ENCODE measurements at regions not wholly inside any gene's neighbourhood (a gene's known extent, or its start where the extent isn't known, plus 50 kb on each side); places are given as distances from the start of the nearest gene placed in this dataset.

DNA sequence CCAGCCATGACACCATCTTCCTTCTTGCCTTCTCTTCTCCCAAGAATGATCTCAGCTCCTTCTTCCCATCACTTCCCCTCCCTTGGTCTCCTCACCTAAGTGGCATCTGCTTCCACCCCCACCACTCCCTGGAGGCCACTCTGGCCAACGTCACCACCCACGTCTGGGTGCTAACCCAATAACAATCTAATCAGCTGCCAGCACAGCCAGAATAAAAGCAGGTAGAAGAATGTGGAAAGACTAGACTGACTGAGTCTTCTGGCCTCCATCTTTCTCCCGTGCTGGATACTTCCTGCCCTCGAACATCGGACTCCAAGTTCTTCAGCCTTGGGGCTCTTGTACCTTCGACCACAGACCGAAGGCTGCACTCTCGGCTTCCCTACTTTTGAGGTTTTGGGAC is 245.3 kb upstream of the CSF3R start:
- TF ChIP-seq FOSB (CRISPR knock-in tag; IDR thresholded peaks at IDR 0.05) (no peak), JUNB (IDR thresholded peaks at IDR 0.05) (no peak), USF2 (IDR thresholded peaks at IDR 0.05) (no peak), HDAC2 (IDR thresholded peaks at IDR 0.05) (no peak), JUN (IDR thresholded peaks at IDR 0.05) (no peak), NFE2L2 (conservative IDR thresholded peaks at IDR 0.05; ENCODE audit: low read length) (no peak)
- no peak for FAIRE-seq
- H3K4me1 ChIP-seq = no peaks in the 10 kb centered on the region
- no peaks in the 10 kb centered on the region for H3K9me3 ChIP-seq
- ATAC-seq = no peak
- POLR2A ChIA-PET = no interaction called here
- no peak overlapping the region for H3K27ac ChIP-seq
- DNase-seq (ENCODE audit: low read depth in 1 of 2, low spot score in 1 of 2) = no peak
- no peak overlapping the region for H3K4me3 ChIP-seq
- H3K4me2 ChIP-seq = no peak overlapping the region
- 16% methylated on average over 8 of the region's 8 CpGs for WGBS (ENCODE audit: missing lambda C conversion rate)
- CTCF ChIA-PET = interaction anchor here (1.1 kb wide), 1 partner anchor 596 kb away, joined by 3 read pairs; no protein-coding TSS in a partner anchor

- Histone ChIP-seq H3K4me1 (no peaks in the 10 kb centered on the region), H3K4me3 (no peak overlapping the region), H3K9me3 (no peaks in the 10 kb centered on the region), H3K27ac (no peak overlapping the region), H3K4me2 (no peak overlapping the region)
- TF ChIP-seq, protein P1, sequence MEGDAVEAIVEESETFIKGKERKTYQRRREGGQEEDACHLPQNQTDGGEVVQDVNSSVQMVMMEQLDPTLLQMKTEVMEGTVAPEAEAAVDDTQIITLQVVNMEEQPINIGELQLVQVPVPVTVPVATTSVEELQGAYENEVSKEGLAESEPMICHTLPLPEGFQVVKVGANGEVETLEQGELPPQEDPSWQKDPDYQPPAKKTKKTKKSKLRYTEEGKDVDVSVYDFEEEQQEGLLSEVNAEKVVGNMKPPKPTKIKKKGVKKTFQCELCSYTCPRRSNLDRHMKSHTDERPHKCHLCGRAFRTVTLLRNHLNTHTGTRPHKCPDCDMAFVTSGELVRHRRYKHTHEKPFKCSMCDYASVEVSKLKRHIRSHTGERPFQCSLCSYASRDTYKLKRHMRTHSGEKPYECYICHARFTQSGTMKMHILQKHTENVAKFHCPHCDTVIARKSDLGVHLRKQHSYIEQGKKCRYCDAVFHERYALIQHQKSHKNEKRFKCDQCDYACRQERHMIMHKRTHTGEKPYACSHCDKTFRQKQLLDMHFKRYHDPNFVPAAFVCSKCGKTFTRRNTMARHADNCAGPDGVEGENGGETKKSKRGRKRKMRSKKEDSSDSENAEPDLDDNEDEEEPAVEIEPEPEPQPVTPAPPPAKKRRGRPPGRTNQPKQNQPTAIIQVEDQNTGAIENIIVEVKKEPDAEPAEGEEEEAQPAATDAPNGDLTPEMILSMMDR (IDR thresholded peaks at IDR 0.05) = no peak
- TF ChIP-seq NR3C1 (IDR thresholded peaks at IDR 0.05) (no peak), ZC3H11A (IDR thresholded peaks at IDR 0.05) (no peak), FOXS1 (CRISPR knock-in tag; IDR thresholded peaks at IDR 0.05) (no peak), PBX3 (IDR thresholded peaks at IDR 0.05) (no peak), FOSL2 (IDR thresholded peaks at IDR 0.05) (no peak), FOSL2 (CRISPR knock-in tag; IDR thresholded peaks at IDR 0.05) (no peak), MAZ (IDR thresholded peaks at IDR 0.05; ENCODE audit: borderline replicate concordance, low read depth, low read length) (no peak), KDM5A (IDR thresholded peaks at IDR 0.05) (no peak), HOXA7 (CRISPR knock-in tag; IDR thresholded peaks at IDR 0.05) (no peak)
- TF ChIP-seq, protein P2, sequence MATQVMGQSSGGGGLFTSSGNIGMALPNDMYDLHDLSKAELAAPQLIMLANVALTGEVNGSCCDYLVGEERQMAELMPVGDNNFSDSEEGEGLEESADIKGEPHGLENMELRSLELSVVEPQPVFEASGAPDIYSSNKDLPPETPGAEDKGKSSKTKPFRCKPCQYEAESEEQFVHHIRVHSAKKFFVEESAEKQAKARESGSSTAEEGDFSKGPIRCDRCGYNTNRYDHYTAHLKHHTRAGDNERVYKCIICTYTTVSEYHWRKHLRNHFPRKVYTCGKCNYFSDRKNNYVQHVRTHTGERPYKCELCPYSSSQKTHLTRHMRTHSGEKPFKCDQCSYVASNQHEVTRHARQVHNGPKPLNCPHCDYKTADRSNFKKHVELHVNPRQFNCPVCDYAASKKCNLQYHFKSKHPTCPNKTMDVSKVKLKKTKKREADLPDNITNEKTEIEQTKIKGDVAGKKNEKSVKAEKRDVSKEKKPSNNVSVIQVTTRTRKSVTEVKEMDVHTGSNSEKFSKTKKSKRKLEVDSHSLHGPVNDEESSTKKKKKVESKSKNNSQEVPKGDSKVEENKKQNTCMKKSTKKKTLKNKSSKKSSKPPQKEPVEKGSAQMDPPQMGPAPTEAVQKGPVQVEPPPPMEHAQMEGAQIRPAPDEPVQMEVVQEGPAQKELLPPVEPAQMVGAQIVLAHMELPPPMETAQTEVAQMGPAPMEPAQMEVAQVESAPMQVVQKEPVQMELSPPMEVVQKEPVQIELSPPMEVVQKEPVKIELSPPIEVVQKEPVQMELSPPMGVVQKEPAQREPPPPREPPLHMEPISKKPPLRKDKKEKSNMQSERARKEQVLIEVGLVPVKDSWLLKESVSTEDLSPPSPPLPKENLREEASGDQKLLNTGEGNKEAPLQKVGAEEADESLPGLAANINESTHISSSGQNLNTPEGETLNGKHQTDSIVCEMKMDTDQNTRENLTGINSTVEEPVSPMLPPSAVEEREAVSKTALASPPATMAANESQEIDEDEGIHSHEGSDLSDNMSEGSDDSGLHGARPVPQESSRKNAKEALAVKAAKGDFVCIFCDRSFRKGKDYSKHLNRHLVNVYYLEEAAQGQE (IDR thresholded peaks at IDR 0.05) = no peak
- DNase-seq (ENCODE audit: low read depth in 1 of 2, low spot score in 1 of 2) (no peak), FAIRE-seq (no peak), ATAC-seq (no peak)
- ChIA-PET CTCF (no interaction called here), POLR2A (no interaction called here)
- 28% methylated on average over 3 of the region's 3 CpGs for WGBS (ENCODE audit: missing lambda C conversion rate)
These were observed 242.4 kb upstream of the CSF3R start for GRCh38 chr1:36725151-36725550.

DNA sequence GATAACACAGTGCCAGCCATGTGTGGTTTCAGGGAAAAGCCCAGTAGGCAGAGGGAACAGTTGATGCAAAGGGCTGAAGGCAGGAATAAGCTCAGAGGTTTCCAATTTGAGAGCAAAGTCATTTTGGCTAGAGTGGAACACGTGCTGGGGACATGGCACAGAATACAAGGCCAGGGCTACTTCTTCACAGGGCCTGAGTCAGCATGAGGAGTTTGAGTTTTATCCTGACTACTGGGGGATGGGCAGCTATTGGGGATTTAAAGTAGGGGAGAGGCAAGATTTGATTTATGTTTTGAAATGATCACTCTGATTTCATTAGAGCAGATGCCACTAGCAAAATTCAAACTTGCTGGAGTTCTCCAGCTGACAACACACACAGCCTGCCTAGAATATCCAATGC is 241.1 kb upstream of the CSF3R start:
- DNase-seq (ENCODE audit: low read depth in 1 of 2, low spot score in 1 of 2) = no peak
- no peak for FAIRE-seq
- H3K27ac ChIP-seq = no peak overlapping the region
- 0% methylated on average over 1 of the region's 1 CpG for WGBS (ENCODE audit: missing lambda C conversion rate)
- POLR2A ChIA-PET = no interaction called here
- H3K4me1 ChIP-seq = no peaks in the 10 kb centered on the region
- ATAC-seq = no peak
- no peak overlapping the region for H3K4me2 ChIP-seq
- no peak overlapping the region for H3K4me3 ChIP-seq
- H3K9me3 ChIP-seq = no peaks in the 10 kb centered on the region
- CTCF ChIA-PET = no interaction called here
- TF ChIP-seq, protein P1 (IDR thresholded peaks at IDR 0.05) = no peak
- TF ChIP-seq HEYL (CRISPR knock-in tag; IDR thresholded peaks at IDR 0.05) (no peak), GATA3 (IDR thresholded peaks at IDR 0.05; ENCODE audit: borderline replicate concordance) (no peak), TFCP2L1 (CRISPR knock-in tag; IDR thresholded peaks at IDR 0.05) (no peak), SMC3 (IDR thresholded peaks at IDR 0.05) (no peak), BCL3 (IDR thresholded peaks at IDR 0.05) (no peak), EHF (CRISPR knock-in tag; IDR thresholded peaks at IDR 0.05) (no peak), ELK1 (IDR thresholded peaks at IDR 0.05; ENCODE audit: low read depth, low read length) (no peak), BHLHE40 (IDR thresholded peaks at IDR 0.05; ENCODE audit: low read depth, low read length) (no peak)

Measured in A549 (cell line).